Left lung (tissue), 4 donors: ENCODE measurements at regions not wholly inside any gene's neighbourhood (a gene's known extent, or its start where the extent isn't known, plus 50 kb on each side); places are given as distances from the start of the nearest gene placed in this dataset.
A peak's percentile ranks its signal among the peaks of the same experiment; 100 is the strongest.
"Not testable (repeated sequence)": the region's sequence is repeated elsewhere in the genome, so short reads cannot be mapped to it uniquely, and the experiment has no call there.

ENCODE experiments used
- ATAC-seq: fragments of 200-7000 bp; cut with Tn5 transposase; one replicate; pipeline ENCODE4 v1.9.1; 2020; ENCODE audit warnings: moderate library complexity
- DNase-seq, 4 donors: peaks; one replicate each; pipeline ENCODE4 v3.0.0-alpha.2; 2013 to 2020
- H3K27ac ChIP-seq, 2 donors: fragments of 200-600 bp; sonication (generic) in 1 of 2; one replicate each; pipeline versions ENCODE4 v1.5.0 to v1.8.0; 2020 to 2021
- H3K27me3 ChIP-seq, 2 donors: fragments of 200-600 bp; sonication (generic) in 1 of 2; one replicate each; pipeline versions ENCODE4 v1.5.0 to v1.8.0; 2020 to 2021
- H3K36me3 ChIP-seq, 2 donors: fragments of 200-600 bp; sonication (generic) in 1 of 2; one replicate each; pipeline versions ENCODE4 v1.5.0 to v1.8.0; 2020 to 2021
- H3K4me1 ChIP-seq, 2 donors: fragments of 200-600 bp; one replicate each; pipeline ENCODE4 v1.8.0; 2021
- H3K4me3 ChIP-seq, 2 donors: fragments of 200-600 bp; sonication (generic) in 1 of 2; one replicate each; pipeline versions ENCODE4 v1.5.0 to v1.8.0; 2020 to 2021; ENCODE audit warnings: mild to moderate bottlenecking in 1 of 2
- H3K9me3 ChIP-seq, 2 donors: fragments of 200-600 bp; sonication (generic) in 1 of 2; one replicate each; pipeline versions ENCODE4 v1.5.0 to v1.8.0; 2020 to 2021
- intact Hi-C, 2 donors: fragments of 100-400 bp; cut with DNase I; formaldehyde crosslinking; loops; one replicate each; pipeline versions ENCODE4 v1.11.2 to v1.14.2; 2022
- TF ChIP-seq, protein P1 (sequence below), 2 donors: fragments of 200-600 bp; sonication (generic) in 1 of 2; IDR thresholded peaks; one replicate each; pipeline versions ENCODE4 v1.5.0 to v1.8.0; 2021; ENCODE audit warnings: antibody characterized with exemption in 2 of 2
- donor health status: DM: no; HTN: yes; CAD: no.
- donor health status: DM: no; HTN: no; CAD: no.

DNA sequence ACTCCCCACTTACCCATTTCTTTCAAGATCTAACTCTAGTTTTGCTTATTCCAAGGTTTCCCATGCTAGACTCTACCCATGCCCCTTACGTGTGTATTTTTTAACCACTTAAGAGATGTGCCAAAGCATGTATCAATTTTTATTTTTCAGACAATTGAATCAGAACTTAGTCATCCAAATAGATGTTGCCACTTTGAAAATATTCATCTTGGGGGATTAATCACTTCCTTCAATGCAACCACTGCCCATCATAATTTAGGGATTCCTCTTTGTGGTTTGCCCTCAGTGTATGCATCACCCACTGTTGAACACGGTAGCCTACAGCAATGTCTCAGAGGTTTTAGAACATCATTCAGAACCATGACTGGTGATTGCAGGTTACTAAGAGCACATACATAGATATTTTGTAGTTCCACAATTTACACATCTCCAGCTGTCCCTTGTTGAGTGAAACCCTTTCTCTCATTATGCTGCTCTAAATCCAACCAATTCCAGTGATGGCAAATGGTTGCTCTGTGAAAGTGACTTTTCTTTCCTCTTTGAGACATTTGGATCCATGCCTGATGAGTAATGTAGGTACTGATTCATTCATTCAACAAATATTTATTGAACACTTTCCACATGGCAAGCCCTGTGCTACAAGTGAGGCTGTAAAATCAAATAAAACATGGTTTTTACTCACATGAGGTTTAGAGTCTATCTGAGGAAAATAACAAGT lies 60.6 kb upstream of the SERP2 start:
- intact Hi-C loops = no loop called here
- no peaks in the 10 kb centered on the region for H3K36me3 ChIP-seq
- peaks cover 0 to 10% of the 10 kb centered on the region in 2 donors for H3K4me1 ChIP-seq
- TF ChIP-seq, protein P1, sequence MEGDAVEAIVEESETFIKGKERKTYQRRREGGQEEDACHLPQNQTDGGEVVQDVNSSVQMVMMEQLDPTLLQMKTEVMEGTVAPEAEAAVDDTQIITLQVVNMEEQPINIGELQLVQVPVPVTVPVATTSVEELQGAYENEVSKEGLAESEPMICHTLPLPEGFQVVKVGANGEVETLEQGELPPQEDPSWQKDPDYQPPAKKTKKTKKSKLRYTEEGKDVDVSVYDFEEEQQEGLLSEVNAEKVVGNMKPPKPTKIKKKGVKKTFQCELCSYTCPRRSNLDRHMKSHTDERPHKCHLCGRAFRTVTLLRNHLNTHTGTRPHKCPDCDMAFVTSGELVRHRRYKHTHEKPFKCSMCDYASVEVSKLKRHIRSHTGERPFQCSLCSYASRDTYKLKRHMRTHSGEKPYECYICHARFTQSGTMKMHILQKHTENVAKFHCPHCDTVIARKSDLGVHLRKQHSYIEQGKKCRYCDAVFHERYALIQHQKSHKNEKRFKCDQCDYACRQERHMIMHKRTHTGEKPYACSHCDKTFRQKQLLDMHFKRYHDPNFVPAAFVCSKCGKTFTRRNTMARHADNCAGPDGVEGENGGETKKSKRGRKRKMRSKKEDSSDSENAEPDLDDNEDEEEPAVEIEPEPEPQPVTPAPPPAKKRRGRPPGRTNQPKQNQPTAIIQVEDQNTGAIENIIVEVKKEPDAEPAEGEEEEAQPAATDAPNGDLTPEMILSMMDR (IDR thresholded peaks at IDR 0.05) = no peak
- H3K4me3 ChIP-seq = no peak overlapping the region
- DNase-seq (no peak), ATAC-seq (peak; percentile 28)
- H3K27me3 ChIP-seq = no peaks in the 10 kb centered on the region
- no peaks in the 10 kb centered on the region for H3K9me3 ChIP-seq
- H3K27ac ChIP-seq = peak overlapping the region in 1 of 2 donors; percentile 39

DNA sequence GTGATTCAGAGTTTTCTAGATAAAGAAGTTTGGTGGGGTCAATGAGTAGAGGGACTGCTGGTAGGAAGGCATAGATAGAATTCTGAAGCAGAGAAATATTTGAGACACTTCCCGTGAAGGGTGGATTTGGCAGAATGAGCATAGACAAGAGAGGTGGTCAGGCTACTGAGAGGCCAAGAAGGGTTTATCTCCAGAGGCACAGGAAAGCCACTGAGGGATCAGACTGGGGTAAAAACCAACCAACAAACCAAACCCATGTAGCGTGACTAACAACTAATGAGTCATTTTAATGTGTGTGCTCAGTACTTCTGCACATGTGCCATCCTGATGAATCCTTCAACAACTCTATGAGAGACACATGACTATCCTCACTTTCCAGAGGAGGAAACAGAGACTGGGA lies 60.0 kb upstream of the SERP2 start:
- no peak overlapping the region for H3K4me3 ChIP-seq
- TF ChIP-seq, protein P1 (IDR thresholded peaks at IDR 0.05) = no peak
- H3K27me3 ChIP-seq = no peaks in the 10 kb centered on the region
- H3K36me3 ChIP-seq = no peaks in the 10 kb centered on the region
- H3K4me1 ChIP-seq = peaks cover 0 to 10% of the 10 kb centered on the region in 2 donors
- intact Hi-C loops = no loop called here
- H3K27ac ChIP-seq = peak overlapping the region in 1 of 2 donors; percentile 39
- ATAC-seq (peak; percentile 24), DNase-seq (no peak)
- no peaks in the 10 kb centered on the region for H3K9me3 ChIP-seq

DNA sequence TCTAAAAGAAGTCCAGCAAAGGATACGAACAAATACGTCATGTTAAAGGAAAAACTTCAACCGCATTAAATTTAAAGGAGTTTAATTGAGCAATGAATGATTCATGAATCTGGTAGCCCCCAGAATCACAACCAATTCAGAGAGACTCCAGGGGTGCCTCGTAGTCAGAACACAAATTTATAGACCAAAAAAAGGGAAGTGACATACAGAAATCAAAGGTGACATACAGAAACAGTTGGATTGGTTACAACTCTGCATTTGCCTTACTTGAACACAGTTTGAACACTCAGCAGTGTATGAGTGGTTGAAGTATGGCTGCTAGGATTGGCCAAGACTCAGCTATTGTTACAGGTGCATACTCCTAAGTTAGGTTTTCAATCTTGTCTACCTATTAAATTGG lies 59.5 kb upstream of the SERP2 start:
- intact Hi-C loops, H3K27ac ChIP-seq, ATAC-seq: not testable (repeated sequence)

DNA sequence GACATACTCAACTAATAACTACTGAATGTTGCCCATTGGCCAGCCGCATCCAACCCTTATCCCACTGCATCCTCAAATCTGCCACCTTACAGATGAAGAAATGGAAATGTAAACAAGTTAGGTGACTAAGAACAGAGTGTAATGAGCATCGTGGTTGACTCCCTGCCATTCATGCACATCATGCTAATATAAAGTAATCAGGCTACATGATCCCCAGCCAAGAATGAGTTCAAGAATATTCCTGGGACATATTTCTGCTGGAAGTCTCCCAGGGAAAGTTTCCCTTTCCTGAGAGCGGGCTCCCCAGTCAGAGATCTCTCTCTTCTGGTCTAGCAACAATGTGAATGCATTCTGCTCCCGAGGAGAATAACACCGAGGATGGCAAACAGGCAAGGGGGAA lies 55.9 kb upstream of the SERP2 start:
- DNase-seq (no peak), ATAC-seq (no peak)
- H3K4me1 ChIP-seq = peaks cover 0 to 10% of the 10 kb centered on the region in 2 donors
- H3K36me3 ChIP-seq = no peaks in the 10 kb centered on the region
- H3K9me3 ChIP-seq = no peaks in the 10 kb centered on the region
- intact Hi-C loops = no loop called here
- no peak overlapping the region for H3K27ac ChIP-seq
- H3K4me3 ChIP-seq = no peak overlapping the region
- TF ChIP-seq, protein P1 (IDR thresholded peaks at IDR 0.05) = no peak
- no peaks in the 10 kb centered on the region for H3K27me3 ChIP-seq

More for the DNA sequence above, 59.5 kb upstream of the SERP2 start:
- not testable (repeated sequence) for H3K36me3 ChIP-seq, H3K4me1 ChIP-seq, H3K27me3 ChIP-seq, H3K4me3 ChIP-seq, H3K9me3 ChIP-seq, DNase-seq

DNA sequence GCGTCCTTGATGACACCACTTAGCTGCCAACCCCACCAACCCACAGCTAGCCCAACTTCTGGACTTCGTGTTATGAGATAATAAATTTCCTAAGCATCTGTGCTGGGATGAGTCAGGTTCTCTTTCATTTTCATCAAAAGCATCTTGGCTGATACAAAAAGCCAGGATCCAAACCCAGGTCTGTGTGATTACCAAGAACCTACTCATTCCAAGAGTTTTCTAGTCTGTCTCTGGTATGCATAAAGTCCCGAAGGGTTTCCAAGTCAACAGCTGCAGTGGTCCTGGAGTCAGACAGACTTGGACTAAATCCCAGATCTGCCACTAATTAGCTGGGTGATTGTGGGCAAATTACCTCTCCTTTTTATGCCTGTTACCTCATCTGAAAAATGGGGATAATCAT lies 55.5 kb upstream of the SERP2 start:
- ATAC-seq (no peak), DNase-seq (no peak)
- H3K4me3 ChIP-seq = no peak overlapping the region
- no peaks in the 10 kb centered on the region for H3K36me3 ChIP-seq
- H3K9me3 ChIP-seq = no peaks in the 10 kb centered on the region
- no peak overlapping the region for H3K27ac ChIP-seq
- H3K27me3 ChIP-seq = no peaks in the 10 kb centered on the region
- H3K4me1 ChIP-seq = peaks cover 0 to 8% of the 10 kb centered on the region in 2 donors
- intact Hi-C loops = no loop called here
- TF ChIP-seq, protein P1 (IDR thresholded peaks at IDR 0.05) = no peak

DNA sequence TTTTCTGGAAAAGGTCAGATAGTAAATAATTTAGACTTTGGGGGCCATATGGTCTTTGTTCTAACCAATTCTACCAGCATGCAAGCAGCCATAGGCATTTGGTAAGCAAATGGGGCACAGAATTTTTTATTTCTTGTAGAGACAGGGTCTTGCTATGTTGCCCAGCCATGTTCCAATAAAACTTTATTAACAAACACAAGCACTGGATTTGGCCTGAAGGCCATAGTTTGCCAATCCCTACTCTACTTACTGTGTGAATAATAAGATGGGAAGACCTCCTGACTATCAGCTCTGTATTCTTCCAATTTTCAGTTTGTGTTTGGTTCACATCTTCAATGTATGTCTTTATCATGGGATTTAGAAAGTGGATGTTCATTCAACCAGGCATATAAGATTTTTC lies 53.0 kb upstream of the SERP2 start:
- intact Hi-C loops = no loop called here
- H3K4me3 ChIP-seq = no peak overlapping the region
- ATAC-seq = no peak
- no peaks in the 10 kb centered on the region for H3K4me1 ChIP-seq
- no peak overlapping the region for H3K27ac ChIP-seq
- no peaks in the 10 kb centered on the region for H3K27me3 ChIP-seq
- TF ChIP-seq, protein P1 (IDR thresholded peaks at IDR 0.05) = no peak
- no peaks in the 10 kb centered on the region for H3K9me3 ChIP-seq
- no peak for DNase-seq
- H3K36me3 ChIP-seq = no peaks in the 10 kb centered on the region
